HG03378 (cell line): ENCODE measurements at regions not wholly inside any gene's neighbourhood (a gene's known extent, or its start where the extent isn't known, plus 50 kb on each side); places are given as distances from the start of the nearest gene placed in this dataset.

ENCODE experiments used
- ATAC-seq: cut with Tn5 transposase; IDR thresholded peaks from one replicate; pipeline ENCODE4 v1.9.1; 2021; ENCODE audit warnings: mild to moderate bottlenecking, moderate library complexity; ENCODE audit not compliant: unreplicated experiment

DNA sequence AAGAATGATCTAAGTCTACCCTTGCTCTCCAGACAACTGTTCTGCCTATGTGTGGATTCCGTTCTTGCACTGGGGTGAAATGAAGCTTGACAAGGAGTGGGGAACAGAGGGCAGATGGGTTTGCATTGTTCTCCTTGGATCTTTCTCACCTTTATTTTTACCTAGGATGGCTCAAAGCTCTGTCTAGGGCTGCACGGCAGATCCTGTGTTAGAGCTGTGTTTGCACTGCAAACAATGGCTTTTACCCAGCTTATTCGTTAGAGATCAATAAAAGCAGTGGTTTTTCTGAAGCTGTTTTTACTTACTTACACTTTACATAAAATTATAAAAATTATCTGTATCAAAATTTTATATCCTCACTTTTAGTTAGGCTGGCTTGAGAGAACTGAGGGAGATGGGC is 105.1 kb downstream of the LRIG3 start:
- no peak for ATAC-seq

DNA sequence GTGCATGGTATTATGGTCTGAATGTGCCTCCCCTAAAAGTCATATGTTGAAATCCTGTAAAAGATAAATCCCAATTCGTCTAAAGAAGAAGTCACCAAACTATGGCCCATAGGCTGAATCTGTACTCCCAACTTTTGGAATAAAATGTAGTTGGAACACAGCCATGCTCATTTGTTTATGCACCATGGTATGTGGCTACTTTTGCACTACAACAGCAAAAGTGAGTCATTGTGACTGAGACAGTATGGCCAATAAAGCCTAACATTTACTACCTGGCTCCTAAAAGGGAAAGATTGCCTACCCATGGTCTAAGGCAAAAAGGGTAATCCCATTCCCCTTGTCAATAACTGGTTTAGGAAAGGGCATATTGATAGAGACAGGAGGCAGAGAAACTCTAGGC is 101.8 kb downstream of the LRIG3 start:
- no peak for ATAC-seq

DNA sequence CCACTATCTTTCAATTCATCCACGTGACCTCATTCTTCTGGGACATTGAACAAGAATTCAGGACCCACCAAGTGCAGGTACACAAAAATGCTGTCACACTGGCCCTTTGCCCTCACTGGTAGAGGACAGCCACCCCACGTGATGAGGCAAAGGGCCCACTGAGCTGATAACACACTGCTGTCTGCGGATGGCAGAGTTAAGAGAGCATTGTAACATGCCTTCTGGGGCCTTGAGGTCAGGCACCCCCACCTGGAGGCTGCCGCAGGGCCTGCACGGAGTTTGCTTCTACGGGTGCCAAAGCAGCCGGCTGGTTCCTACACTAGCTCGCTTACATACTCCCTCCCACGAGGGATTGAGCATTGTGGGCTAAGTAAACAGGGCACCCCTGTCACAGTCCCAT is 101.0 kb downstream of the LRIG3 start:
- ATAC-seq, result no peak

DNA sequence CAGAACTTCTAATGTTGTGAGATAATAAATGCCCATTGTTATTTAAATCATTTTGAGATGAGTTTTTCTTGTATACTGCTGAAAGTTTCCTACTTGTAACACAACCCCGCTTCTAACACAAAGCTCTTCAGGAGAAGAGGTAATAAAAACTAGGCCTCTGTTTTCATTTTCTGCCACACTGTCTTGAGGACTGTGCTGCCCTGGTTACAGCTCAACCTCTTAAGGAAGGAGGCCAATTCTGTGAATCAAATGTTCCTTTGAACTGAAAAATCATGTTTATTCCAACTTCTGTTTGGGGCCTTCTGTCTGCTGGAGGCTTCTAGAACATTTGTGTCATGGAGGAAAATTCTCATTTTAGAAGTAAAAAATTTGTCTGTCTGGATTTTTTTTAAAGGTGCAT is 100.3 kb downstream of the LRIG3 start:
- no peak for ATAC-seq
